GM23338 (cell line): ENCODE measurements at regions not wholly inside any gene's neighbourhood (a gene's known extent, or its start where the extent isn't known, plus 50 kb on each side); places are given as distances from the start of the nearest gene placed in this dataset.

Experiments
- CREB1 ChIP-seq: fragments of 250-450 bp; sonication (Bioruptor Pico); IDR thresholded peaks from 2 replicates; pipeline ENCODE4 v1.5.0; 2020; ENCODE audit warnings: low read depth, mild to moderate bottlenecking, moderate library complexity
- CTCF ChIP-seq, 2 experiments: fragments of 200-600 bp in 1 of 2; sonication (generic) in 1 of 2; conservative IDR thresholded peaks; 2 replicates each; pipeline versions ENCODE4 v1.5.1 to v1.6.1; 2016 to 2017; ENCODE audit warnings: antibody characterized with exemption in 2 of 2, low read depth in 2 of 2, mild to moderate bottlenecking in 2 of 2, moderate library complexity in 1 of 2
- EZH2 ChIP-seq: fragments of 200-600 bp; sonication (generic); IDR thresholded peaks from one replicate; pipeline ENCODE4 v1.8.0; 2017; ENCODE audit warnings: antibody characterized with exemption, mild to moderate bottlenecking, low read depth; ENCODE audit not compliant: unreplicated experiment
- EZH2phosphoT487 ChIP-seq: fragments of 200-600 bp; sonication (generic); IDR thresholded peaks from one replicate; pipeline ENCODE4 v1.8.1; 2018; ENCODE audit warnings: antibody characterized with exemption; ENCODE audit not compliant: unreplicated experiment
- JUNB ChIP-seq: IDR thresholded peaks from one replicate; pipeline ENCODE4 v1.6.1; 2016; ENCODE audit warnings: antibody characterized with exemption; ENCODE audit not compliant: unreplicated experiment
- POLR2AphosphoS5 ChIP-seq: IDR thresholded peaks from 2 replicates; pipeline ENCODE4 v1.6.1; 2016; ENCODE audit warnings: antibody characterized with exemption, low read depth
- REST ChIP-seq: IDR thresholded peaks from one replicate; pipeline ENCODE4 v1.6.1; 2018; ENCODE audit warnings: antibody characterized with exemption; ENCODE audit not compliant: unreplicated experiment
- ZNF114 ChIP-seq: fragments of 250-450 bp; sonication (Bioruptor Pico); IDR thresholded peaks from 2 replicates; pipeline ENCODE4 v1.5.0; 2020; ENCODE audit warnings: mild to moderate bottlenecking, moderate library complexity

- TF ChIP-seq CTCF (conservative IDR thresholded peaks at IDR 0.05; ENCODE audit: low read depth in 2 of 2) (no peak), POLR2AphosphoS5 (no peak), REST (no peak), EZH2phosphoT487 (no peak), EZH2 (no peak), JUNB (no peak), CREB1 (CRISPR knock-in tag) (no peak), ZNF114 (CRISPR knock-in tag) (no peak)
These were observed 218.8 kb upstream of the ID2 start for GRCh38 chr2:8462899-8463648.
